ENCODE measurements at regions not wholly inside any gene's neighbourhood (a gene's known extent, or its start where the extent isn't known, plus 50 kb on each side); places are given as distances from the start of the nearest gene placed in this dataset.

DNA sequence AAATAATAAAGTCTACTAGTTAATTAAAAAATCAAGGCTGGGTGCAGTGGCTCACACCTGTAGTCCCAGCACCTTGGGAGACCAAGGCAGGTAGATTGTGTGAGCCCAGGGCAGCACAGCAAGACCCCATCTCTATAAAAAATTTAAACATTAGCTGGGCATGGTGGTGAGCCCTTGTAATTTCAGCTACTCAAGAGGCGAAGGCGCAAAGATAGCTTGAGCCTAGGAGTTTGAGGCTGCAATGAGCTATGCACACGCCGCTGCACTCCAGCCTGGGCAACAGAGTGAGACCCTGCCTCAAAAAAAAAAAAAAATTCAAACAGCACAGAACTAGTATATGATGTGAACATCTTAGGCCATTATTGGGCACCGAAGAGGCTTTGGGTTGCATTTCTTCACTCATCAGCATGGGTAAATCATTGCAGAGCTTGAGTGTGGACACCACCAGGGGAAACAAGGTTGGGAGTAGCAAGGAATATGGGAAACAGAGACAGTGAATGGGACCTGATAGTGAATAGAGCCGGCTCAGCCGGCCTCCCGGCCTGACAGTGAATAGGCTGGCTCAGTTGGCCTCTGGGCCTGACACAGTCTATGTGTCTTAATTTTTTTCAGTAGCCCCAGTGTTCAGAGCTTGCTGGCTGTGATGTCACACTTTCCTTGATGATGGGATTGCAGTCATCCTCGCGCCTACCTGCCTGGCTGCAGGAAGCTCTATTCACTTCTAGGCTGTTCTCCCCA lies 89.1 kb upstream of the ERRFI1 start:
- DNase-seq (ENCODE audit: low read depth): no peak

DNA sequence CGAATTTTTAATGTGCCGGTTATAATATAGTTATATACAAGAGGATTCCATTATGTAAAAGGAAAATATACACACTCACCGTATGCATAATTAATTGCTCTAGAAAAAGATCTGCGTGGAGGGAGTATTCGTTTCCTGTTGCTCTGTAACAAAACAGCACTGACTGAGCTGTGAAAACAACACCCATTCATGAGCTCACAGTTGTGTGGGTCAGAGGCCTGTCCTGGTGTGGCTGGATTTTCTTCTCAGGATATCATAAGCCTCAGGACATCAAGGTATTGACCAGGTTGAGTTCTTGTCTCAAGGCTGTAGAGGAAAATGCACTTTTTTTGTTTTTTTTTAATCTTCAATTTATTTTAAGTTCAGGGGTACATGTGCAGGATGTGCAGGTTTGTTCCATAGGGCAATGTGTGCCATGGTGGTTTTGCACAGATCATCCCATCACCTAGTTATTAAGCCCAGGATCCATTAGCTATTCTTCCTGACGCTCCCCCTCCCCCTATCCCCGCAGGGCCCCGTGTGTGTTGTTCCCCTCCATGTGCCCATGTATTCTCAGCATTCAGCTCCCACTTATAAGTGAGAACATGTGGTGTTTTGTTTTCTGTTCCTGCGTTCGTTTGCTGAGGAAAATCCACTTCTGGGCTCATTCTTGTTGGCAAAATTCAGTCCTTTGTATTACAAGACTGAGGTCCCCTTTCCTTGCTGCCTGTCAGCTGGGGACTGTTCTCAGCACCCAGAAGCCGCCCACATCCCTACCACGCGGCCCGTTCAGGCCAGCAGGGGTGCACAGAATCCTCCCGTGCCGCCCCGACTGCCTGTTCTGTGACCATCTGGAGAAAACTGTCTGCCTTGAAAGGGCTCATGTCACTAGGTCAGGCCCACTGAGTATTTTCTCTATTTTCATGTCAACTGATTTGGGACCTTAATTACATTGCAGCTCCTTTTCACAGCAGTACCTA lies 87.4 kb upstream of the ERRFI1 start:
- DNase-seq (ENCODE audit: low read depth): no peak

DNA sequence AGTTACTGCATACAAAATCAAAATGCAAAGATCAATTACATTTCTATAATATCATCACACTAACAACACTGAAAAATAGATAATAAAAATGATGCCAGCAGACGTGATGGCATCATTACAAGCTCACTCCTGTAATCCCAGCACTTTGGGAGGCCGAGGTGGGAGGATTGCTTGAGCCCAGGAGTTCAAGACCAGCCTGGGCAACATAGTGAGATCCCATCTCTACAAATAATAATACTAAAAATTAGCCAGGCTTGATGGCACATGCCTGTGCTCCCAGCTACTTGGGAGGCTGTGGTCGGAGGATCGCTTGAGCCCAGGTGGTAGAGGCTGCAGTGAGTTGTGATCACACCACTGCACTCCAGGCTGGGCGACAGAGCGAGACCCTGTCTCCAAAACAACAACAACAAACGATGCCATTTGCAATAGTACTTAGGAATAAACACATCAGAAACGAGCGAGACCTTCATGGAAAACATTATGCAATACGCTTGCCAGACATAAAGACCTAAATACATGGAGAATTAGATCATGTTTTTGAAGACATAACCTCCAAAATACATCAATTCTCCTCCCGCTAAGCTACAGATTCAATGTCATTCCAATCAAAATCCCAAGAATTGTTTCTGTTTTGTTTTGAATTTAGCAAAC lies 86.6 kb upstream of the ERRFI1 start:
- no peak for DNase-seq (ENCODE audit: low read depth)

DNA sequence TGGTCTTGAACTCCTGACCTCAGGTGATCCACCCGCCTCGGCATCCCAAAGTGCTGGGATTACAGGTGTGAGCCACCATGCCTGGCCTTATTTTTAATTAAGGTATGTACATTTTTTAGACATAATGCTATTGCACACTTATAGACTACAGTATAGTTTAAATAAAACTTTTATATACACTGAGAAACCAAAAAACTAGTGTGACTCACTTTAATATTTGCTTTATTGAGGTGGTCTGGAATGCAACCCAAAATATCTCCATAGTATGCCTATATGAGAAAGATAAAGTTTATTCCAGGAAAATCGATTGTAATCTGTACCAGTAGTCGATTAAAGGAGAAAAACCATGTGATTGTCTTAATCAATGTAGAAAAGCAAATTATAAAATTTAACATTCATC lies 85.5 kb upstream of the ERRFI1 start:
- no peak for DNase-seq (ENCODE audit: low read depth)

DNA sequence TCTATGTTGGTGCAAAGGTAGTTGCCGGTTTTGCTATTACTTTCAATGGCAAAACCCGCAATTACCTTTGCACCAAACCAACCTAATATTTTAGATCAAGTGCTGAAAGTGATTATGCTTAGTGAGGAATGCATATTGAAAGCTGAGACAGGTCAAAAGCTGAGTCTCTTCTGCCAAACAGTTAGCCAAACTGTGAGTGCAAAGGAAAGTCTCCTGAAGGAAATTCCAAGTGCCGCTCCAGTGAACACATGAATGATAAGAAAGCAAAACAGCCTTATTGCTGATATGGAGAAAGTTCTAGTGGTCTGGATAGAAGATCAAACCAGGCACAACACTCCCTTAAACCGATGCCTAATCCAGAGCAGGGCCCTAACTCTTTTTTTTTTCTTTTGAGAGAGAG lies 83.1 kb upstream of the ERRFI1 start:
- no peak for DNase-seq (ENCODE audit: low read depth)

DNA sequence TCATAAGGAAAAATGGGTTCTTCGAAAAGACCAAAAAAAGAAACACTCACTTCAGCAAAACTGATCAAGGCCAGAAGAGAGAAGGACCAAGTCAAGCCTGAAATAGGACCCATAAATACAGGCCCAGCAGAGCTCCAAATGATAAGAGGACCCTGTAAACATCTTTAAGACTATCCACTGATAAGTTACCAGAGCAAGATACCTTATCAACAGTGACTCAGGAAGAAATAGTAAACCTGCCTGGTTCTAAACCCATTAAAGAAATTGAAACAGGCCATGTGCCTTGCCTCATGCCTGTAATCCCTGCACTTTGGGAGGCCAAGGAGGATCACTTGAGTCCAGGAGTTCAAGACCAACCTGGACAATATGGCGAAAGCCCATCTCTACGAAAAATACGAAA lies 81.8 kb upstream of the ERRFI1 start:
- no peak for DNase-seq (ENCODE audit: low read depth)

DNA sequence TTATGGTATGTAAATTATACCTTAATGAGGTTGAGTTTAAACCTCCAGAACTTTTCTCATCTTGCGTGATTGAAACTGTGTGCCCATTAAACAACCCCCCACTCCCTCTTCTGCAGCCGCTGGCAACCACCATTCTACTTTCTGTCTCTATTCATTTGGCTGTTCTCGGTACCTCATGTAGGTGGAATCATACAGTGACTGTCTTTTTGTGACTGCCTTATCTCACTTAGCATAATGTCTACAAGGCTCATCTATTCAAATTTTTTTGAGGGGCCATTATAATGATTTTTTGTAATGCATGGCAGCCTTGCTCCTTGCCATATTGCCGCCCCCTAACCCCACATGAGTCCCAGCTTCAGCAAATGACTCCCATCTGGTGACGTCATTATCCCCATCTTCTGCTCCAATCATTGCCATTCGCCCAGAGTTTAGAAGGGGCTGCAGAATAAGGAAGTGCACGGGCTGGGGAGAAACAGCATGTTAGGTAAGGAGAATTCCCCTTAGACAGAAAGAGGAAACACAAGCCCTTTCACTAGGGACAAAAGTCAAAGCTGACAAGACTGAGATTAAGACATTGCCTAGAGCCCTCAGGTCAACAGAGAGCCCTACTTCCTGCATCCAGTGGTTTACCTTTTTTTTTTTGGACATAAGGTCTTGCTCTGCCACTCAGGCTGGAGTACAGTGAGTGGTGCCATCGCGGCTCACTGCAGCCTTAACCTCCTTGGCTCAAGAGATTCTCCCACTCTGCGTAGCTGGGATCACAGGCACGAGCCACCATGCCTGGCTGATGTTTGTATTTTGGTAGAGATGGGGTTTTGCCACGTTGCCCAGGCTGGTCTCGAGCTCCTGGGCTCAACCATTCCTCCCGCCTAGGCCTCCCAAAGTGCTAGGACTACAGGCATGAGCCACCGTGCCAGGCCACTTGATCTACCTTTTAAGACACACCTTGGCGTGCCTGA lies 78.4 kb upstream of the ERRFI1 start:
- DNase-seq (ENCODE audit: low read depth): no peak

DNA sequence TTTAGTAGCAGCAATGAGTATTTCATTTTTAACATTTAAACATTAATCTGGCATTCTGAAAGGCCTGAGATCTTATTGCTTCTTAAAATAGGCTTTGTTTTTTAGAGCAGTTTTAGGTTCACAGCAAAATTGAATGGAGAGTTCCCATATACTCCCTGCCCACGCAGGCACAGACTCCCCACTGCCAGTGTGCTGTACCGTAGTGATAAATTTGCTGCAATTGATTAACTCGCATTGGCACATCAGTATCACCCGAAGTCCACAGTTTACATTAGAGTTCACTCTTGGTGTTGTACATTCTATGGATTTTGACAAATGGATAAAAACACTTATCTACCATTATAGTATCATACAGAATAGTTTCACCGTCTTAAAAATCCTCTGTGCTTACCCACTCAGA lies 71.8 kb upstream of the ERRFI1 start:
- no peak for DNase-seq (ENCODE audit: low read depth)

DNA sequence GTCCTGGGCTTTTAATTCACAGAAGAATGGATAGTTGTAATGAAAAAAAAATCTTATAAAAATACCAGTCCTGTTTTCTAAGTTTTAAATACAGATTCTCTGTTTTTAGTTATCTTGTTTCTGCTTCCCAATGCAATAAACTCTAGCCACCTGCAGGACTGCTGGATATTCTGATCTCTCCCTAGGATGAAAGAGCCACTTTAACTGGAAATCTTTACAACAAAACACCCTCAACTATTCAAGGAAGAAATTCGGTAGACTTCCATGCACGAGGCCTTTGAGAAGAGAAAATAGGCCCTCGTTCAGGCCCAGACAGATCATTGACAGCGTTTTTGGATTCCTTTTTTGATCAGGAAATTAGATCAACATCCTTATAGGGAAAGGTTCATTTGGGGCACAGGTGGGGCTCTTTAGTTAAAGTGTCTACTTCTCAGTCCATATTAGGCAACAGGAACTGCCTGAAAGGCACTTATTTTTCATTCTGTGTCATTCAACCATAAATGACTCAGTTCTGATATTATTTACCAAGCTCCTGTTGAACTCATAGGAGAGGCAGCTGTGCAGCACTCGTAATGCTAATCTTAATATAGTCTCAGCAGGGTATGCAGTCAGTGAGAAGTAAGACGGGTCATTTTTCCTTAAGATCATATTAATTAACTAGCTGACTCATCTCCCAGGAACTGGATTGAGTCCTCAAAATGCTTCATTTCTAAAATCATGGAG lies 71.1 kb upstream of the ERRFI1 start:
- DNase-seq (ENCODE audit: low read depth): no peak

DNA sequence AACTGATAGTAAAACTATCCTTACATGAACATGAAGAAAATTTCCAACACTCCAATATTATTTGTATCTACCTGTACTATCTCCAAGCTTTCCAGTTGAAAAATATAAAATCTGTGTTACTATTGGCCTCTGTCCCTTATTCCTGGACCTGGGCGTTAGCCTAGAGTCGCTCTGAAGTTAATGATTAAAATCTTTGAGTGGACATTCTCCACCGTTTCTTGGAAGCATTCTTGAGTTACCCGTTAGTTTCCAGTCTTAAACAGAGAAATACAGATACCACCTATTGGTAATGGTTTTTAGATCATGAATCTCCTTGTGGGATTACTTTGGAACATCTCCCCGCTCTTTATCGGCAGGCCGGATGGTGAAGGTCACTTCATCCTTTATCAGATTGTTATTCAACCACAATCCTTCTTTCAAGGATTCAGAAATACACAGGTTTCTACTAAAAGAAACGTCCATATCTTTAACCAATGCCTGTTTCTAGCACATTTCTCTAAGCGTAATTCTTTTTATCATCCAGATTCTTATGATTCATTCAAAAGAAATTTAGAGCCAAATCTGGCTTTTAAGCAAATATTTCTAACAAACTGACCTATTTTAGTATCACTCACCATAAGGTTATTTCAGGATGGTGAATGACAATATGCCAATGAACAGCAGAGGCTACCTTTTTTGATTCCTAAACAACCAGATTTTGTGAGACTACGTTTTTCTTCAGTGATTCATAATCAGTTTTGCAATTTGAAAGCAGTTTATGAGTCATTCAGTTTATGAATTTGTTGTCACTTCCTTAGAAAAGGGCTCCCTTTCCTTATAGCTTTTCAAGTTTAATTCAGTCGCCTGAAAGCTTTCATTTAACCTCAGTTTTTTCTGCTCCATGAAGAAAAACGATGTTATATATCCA lies 70.2 kb upstream of the ERRFI1 start:
- DNase-seq (ENCODE audit: low read depth): no peak

DNA sequence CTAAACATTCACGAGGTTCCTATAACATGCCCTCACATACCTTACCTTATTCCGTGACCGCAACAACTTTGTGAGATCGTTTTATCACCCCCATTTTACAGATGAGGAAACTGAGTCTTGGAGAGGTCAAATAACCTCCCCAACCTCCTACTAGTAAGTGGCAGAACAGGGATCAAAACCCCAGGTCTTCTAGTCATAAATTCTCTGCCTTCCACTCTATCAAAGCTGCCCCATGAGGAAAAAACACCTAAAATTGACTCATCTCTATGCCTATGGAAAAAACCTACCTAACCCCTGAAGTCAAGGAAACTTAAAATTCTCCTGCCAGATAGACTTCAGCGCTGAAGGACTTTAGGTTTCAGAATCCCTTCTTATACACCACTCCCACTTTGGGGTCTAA lies 69.5 kb upstream of the ERRFI1 start:
- no peak for DNase-seq (ENCODE audit: low read depth)

DNA sequence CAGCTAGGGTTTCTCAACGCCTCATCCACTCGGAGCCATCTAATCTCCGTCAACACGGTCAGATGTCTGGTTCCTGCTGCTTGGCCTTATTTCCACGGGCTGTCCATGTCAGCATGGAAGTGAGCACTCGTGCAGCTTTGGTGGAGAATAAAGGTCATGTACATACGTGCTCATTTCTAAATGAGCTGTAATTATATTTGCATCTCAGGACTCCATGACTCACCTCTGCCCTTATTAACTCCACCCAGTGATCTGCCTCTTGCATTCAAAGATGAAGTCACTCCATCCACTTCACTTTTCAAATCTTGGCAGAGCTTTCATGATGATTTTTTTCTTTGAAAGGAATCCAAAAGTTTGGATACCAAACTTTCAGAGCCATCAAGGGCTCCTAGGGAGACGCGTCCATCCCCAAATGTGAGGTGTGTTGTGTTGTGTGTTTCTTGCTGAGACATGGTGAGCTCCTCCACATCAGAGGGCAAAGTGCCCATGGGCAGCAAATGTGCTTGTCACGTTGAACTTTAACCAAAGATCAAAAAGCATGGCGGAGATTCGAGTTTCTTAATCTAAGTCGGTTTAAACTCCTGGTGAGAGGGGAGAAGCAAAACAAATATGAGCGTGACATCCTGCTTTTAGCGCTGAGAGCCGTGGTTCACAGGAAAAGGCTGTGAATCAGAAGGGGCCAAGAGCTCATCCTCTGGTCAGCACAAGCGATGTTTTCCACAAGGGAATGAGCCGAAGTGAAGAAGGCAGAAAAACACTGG lies 68.6 kb upstream of the ERRFI1 start:
- no peak for DNase-seq (ENCODE audit: low read depth)

DNA sequence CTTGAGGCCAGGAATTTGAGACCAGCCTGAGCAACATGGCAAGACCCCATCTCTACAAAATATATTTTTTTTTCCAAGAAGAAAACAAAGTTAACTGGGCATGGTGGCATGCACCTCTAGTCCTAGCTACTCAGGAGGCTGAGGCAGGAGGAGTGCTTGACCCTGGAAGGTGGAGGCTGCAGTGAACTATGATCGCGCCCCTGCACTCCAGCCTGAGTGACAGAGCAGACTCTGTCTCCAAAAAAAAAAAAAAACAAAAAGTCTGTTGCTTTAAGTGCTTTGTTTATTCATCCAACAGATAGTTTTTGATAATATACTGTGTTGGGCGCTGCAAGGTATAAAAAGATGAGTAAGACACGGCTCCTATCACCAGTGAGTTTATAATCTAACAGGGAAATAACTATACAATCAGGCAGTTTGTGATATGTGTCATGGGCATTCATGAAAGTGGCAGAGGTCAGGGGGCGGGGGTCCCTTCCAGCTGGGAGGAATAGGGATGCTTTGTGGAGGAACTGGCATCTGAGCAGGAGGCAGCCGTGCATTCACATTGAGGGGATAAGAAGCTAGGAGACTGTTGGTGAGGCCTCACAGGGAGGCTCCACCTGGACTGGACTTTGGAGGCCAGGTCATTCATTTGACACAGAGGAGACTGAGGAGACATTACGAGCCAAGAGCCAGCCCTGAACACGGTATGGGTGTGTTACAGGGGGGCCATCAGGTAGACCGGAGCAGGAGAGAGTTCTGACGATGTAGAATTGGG lies 67.3 kb upstream of the ERRFI1 start:
- DNase-seq (ENCODE audit: low read depth): no peak

DNA sequence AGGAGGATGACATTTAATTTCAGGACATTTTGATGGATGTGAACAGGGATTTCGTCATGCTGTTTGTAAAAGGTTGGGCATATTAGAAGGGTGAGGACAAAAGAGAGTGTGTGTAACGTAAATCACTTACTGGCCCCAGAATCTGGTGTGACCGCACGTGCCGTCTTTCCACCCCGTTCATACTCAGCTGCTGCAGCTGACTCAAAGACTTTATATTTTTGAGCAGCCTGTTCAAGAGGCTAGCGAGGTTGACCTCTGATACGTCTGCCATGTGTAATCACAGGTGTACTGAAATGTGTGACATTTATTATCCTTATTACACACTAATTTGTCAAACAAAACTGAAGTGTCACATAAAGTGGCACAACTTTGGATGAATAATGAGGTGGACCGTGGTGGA lies 66.5 kb upstream of the ERRFI1 start:
- no peak for DNase-seq (ENCODE audit: low read depth)

DNA sequence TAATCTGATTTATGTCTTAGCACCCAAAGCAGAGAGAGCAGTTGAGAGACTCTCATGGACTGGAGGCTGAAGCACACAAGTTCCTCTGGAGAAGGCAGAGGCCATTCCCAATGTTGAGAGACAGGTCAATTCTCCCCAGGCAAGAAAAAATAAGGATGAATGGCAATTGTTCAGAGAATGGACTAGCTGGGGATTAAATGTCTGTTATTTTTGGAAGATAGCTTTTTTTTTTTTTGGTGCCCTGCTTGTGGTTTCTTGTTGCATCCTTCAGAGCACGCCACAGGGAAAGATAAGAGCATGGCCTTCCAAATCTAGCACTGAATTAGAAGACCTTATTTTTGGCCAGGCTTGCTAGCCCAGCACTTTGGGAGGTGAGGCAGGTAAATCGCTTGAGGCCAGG lies 65.6 kb upstream of the ERRFI1 start:
- DNase-seq (ENCODE audit: low read depth): no peak

DNA sequence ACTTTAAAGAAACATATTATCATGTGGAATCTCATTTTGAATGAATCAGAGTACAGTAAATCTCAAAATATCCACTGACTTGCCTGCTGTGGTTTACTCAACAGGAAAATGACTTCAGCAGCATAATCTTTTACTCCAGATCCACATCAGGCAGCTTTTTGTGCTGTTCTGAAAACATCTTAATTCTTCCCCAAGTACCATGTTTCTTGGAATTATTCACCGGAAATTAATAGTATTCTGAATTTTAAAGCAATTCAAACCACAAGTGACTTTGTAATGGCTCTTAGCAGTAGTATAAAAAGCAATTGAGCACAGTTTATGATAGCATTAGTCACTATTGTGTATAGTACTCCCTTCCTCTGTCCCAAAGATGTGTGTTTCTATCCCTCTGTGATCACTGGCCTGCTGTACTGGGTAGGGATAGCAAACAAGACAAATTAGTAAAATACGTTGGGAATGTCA lies 64.2 kb upstream of the ERRFI1 start:
- no peak for DNase-seq (ENCODE audit: low read depth)

DNA sequence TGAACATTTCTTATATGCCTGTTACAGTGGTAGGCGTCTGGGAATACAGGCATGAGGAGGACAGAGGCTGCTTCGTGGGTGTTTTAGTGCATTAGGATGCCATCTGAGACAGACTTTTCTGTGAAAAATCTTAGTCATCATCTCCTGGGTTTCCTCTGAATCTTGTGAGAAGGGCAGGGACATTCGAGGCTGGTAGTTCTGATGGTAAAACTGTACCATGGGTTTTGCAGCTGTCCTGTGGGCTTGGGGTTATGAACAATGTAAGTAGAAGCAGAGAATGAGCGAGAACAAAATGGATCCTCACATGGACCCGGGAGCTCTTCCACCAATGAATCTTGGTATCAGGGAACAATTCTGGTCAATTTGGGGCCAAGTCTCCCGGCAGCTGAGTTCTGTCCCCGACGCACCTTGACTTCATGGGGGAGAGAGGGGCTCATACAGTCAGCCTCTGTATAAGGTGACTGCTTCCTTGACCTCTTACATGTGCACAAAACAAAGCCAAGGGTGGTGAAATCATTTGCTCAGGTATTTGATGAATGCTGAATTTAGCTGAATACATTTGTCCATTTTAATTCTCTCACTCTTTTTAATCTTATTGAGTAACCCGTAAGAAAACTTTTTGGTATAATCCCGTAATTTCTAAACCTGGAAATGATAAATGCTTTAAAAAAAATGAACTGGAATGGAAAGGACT lies 63.6 kb upstream of the ERRFI1 start:
- no peak for DNase-seq (ENCODE audit: low read depth)

DNA sequence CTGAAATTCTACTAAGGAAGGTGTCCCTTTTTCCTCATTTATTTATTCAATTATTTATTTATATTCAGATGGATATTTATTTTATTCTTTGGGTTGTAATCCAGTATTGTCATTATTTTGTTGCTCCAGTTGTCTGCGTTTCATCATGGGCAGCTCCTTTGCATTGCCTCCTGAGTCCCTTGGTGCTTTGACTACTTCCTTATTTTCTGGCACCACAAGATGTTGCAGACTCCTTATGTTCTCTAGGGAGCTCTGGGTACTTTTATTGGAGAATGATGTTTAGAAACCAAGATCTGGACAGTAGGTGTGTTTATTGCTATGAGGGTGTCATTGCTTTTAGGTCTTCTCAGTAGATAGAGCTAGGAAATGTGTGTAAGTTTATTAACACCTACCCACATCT lies 59.9 kb upstream of the ERRFI1 start:
- DNase-seq (ENCODE audit: low read depth): no peak

All from stimulated activated CD8-positive, alpha-beta memory T cell treated with anti-CD3 and anti-CD28 coated beads, Interleukin-12 subunit alpha, Interleukin-12 subunit beta, amount 100 ng/mL, for 4 hours (primary cell).